A673 (cell line): ENCODE measurements at regions not wholly inside any gene's neighbourhood (a gene's known extent, or its start where the extent isn't known, plus 50 kb on each side); places are given as distances from the start of the nearest gene placed in this dataset.

Experiments used
- BruUV-seq: library from RNA; stranded (reverse); fragments of 400-500 nt; replicated peaks from 2 replicates; lab custom pipeline; 2021; lab: Mats Ljungman, UMichigan
- CTCF ChIA-PET: fragments of 300-600 bp; sonication (Branson Sonifier 250); formaldehyde crosslinking; loops from one replicate; lab custom pipeline; 2022; ENCODE audit warnings: antibody characterized with exemption; lab: Charles Lee
- POLR2A ChIA-PET: fragments of 300-600 bp; sonication (Branson Sonifier 250); formaldehyde crosslinking; loops from one replicate; lab custom pipeline; 2022; ENCODE audit warnings: antibody characterized with exemption; ENCODE audit not compliant: low non-redundant PET; lab: Charles Lee
- DNase-seq: peaks from one replicate; pipeline ENCODE4 v3.0.0-alpha.2; 2015; ENCODE audit warnings: low spot score
- H3K27ac ChIP-seq: fragments of 200-600 bp; sonication (generic); 2 replicates; pipeline ENCODE4 v1.5.1; 2016; ENCODE audit warnings: mixed run types, low read depth, mild to moderate bottlenecking, mixed read lengths, antibody characterized with exemption, low read length; ENCODE audit not compliant: poor library complexity, severe bottlenecking
- H3K27me3 ChIP-seq: fragments of 200-600 bp; sonication (generic); replicated peaks from 2 replicates; pipeline ENCODE4 v1.6.1; 2017; ENCODE audit warnings: mixed run types, low read depth, mild to moderate bottlenecking, mixed read lengths, antibody characterized with exemption, low read length; ENCODE audit not compliant: insufficient read depth, poor library complexity
- H3K36me3 ChIP-seq: fragments of 200-600 bp; sonication (generic); 2 replicates; pipeline ENCODE4 v1.6.1; 2016; ENCODE audit warnings: mixed run types, mild to moderate bottlenecking, mixed read lengths, antibody characterized with exemption, low read length; ENCODE audit not compliant: insufficient read depth, poor library complexity, severe bottlenecking
- H3K4me1 ChIP-seq: fragments of 200-600 bp; sonication (generic); 2 replicates; pipeline ENCODE4 v1.6.1; 2017; ENCODE audit warnings: mixed run types, mild to moderate bottlenecking, mixed read lengths, antibody characterized with exemption, low read length; ENCODE audit not compliant: insufficient read depth, poor library complexity, severe bottlenecking
- H3K4me3 ChIP-seq: fragments of 200-600 bp; sonication (generic); 2 replicates; pipeline ENCODE4 v1.5.1; 2016; ENCODE audit warnings: low read depth, mixed run types, mild to moderate bottlenecking, mixed read lengths, low read length; ENCODE audit not compliant: poor library complexity, severe bottlenecking
- H3K9me3 ChIP-seq: fragments of 200-600 bp; sonication (generic); 2 replicates; pipeline ENCODE4 v1.6.1; 2016; ENCODE audit warnings: mixed run types, low read depth, mild to moderate bottlenecking, mixed read lengths, antibody characterized with exemption, low read length; ENCODE audit not compliant: poor library complexity, severe bottlenecking
- CTCF ChIP-seq: fragments of 300-800, 200-600 bp; sonication (generic); conservative IDR thresholded peaks from 2 replicates; pipeline ENCODE4 v1.5.1; 2017; ENCODE audit warnings: low read depth, mild to moderate bottlenecking, antibody characterized with exemption, low read length, moderate library complexity, mixed read lengths
- EZH2 ChIP-seq: fragments of 200-600 bp; sonication (generic); IDR thresholded peaks from 2 replicates; pipeline ENCODE4 v1.6.1; 2017; ENCODE audit warnings: borderline replicate concordance, low read depth, mild to moderate bottlenecking, mixed read lengths, antibody characterized with exemption, low read length; ENCODE audit not compliant: poor library complexity, severe bottlenecking
- intact Hi-C: fragments of 100-400 bp; cut with micrococcal nuclease; formaldehyde crosslinking; loops from one replicate; pipeline ENCODE4 v1.10.0; 2022; ENCODE audit not compliant: unreplicated experiment

GRCh38 chr4:125573368-125573767, 258.6 kb downstream of the FAT4 start:
- ChIA-PET CTCF (no interaction called here), POLR2A (no interaction called here)
- H3K4me1 ChIP-seq = no peaks in the 10 kb centered on the region
- intact Hi-C loops = no loop called here
- no peak overlapping the region for H3K4me3 ChIP-seq
- no peak for DNase-seq
- TF ChIP-seq CTCF = no peak
- TF ChIP-seq EZH2 = no peak
- H3K36me3 ChIP-seq = no peaks in the 10 kb centered on the region
- no TSS peak for BruUV-seq
- H3K9me3 ChIP-seq = no peaks in the 10 kb centered on the region
- H3K27ac ChIP-seq = no peak overlapping the region
- H3K27me3 ChIP-seq = no peaks in the 10 kb centered on the region

DNA sequence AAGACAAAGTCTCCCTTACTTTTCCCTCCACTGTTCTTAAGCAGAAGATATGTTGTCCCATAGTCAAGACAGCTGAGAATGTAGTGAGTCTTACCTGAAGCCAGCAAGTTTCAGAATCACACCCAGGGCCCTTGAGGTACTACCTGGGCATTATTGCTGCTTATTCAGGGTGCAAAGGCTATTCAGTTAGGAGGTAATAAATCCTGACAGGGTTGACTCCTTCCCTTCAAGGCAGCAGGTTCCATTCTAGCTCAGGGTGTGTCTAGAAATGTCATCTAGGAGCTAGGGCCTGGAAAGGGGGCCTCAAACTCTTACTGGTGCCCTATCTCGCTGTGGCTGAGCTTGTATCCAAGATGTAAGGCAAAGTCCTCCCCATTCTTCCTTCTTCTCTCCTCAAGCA, 259.0 kb downstream of the FAT4 start:
- Histone ChIP-seq H3K4me3 (no peak overlapping the region), H3K9me3 (no peaks in the 10 kb centered on the region), H3K4me1 (no peaks in the 10 kb centered on the region), H3K27ac (no peak overlapping the region), H3K36me3 (no peaks in the 10 kb centered on the region), H3K27me3 (no peaks in the 10 kb centered on the region)
- ChIA-PET POLR2A (no interaction called here), CTCF (no interaction called here)
- no peak for TF ChIP-seq EZH2
- no peak for TF ChIP-seq CTCF
- intact Hi-C loops = no loop called here
- no TSS peak for BruUV-seq
- no peak for DNase-seq

GRCh38 chr4:125582302-125582701, 267.5 kb downstream of the FAT4 start:
- Histone ChIP-seq H3K27ac (no peak overlapping the region), H3K4me3 (no peak overlapping the region), H3K27me3 (no peaks in the 10 kb centered on the region), H3K4me1 (peaks cover 5% of the 10 kb centered on the region), H3K36me3 (no peaks in the 10 kb centered on the region), H3K9me3 (no peaks in the 10 kb centered on the region)
- intact Hi-C loops = no loop called here
- no peak for TF ChIP-seq EZH2
- TF ChIP-seq CTCF = no peak
- DNase-seq = peak; percentile 28
- ChIA-PET CTCF (no interaction called here), POLR2A (interaction anchor here (0.6 kb wide), 1 partner anchor 259 kb away, joined by 3 read pairs; no protein-coding TSS in a partner anchor)
- BruUV-seq = no TSS peak
